ENCODE measurements at regions not wholly inside any gene's neighbourhood (a gene's known extent, or its start where the extent isn't known, plus 50 kb on each side); places are given as distances from the start of the nearest gene placed in this dataset.

DNA sequence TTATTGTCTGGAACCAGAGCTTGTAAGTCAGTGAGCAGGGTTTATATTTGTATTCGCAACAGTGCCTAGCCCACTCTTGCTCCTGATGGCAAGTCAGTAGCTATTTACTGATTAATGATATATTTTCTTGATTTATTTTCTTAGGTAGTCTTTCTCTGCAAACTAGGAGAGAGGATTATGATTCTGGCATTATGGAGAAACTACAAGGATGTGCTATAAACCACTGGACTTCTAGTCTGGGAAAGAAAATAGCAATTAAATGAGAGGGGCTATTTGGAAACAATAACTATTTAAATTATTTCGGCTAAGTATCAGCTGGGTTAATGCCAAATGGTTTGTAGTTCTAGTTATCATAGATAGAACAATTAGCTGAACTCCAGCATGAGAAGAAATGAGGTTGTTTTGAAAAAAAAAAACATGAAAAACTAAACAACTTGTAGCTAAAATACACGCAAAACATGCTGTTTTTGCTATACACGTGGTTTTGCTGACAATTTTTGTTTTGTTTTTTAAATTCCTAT, 304.9 kb upstream of the TCF21 start:
- FAIRE-seq (no peak), DNase-seq (ENCODE audit: insufficient read length, low spot score) (no peak)
- TF ChIP-seq POU2F2 (IDR thresholded peaks at IDR 0.05; ENCODE audit: low read depth, low read length) (no peak), POLR2A (IDR thresholded peaks at IDR 0.05; ENCODE audit: low read depth, low read length) (no peak), TAF1 (IDR thresholded peaks at IDR 0.05; ENCODE audit: low read depth, low read length) (no peak), POLR2AphosphoS5 (IDR thresholded peaks at IDR 0.05; ENCODE audit: low read depth, low read length) (no peak), SPI1 (IDR thresholded peaks at IDR 0.05; ENCODE audit: low read depth, low read length) (no peak), PAX5 (IDR thresholded peaks at IDR 0.05; ENCODE audit: insufficient read depth, low read length, severe bottlenecking) (no peak)

DNA sequence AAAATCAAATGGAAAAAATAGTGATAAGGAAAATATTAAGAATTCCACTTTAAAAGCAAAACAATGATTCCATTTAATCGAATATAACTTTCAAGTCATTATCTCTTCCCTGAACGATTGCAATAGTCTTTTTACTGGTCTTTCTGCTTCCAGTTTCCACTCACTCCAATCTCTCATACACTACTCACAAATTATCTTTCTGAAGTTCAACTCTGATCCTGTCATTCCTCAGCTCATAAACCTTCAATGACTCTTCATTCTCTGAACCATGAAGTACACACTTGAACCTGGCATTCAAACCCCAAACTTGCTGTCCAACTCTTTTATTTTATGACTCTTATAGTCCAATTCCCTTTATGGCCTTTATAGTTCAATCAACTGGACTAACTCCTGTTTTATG, 304.1 kb upstream of the TCF21 start:
- no peak for FAIRE-seq
- DNase-seq (ENCODE audit: insufficient read length, low spot score), result no peak
- TF ChIP-seq POLR2AphosphoS5 (IDR thresholded peaks at IDR 0.05; ENCODE audit: low read depth, low read length), result no peak
- TF ChIP-seq PAX5 (IDR thresholded peaks at IDR 0.05; ENCODE audit: insufficient read depth, low read length, severe bottlenecking), result no peak
- no peak for TF ChIP-seq POU2F2 (IDR thresholded peaks at IDR 0.05; ENCODE audit: low read depth, low read length)
- no peak for TF ChIP-seq POLR2A (IDR thresholded peaks at IDR 0.05; ENCODE audit: low read depth, low read length)
- TF ChIP-seq TAF1 (IDR thresholded peaks at IDR 0.05; ENCODE audit: low read depth, low read length), result no peak
- no peak for TF ChIP-seq SPI1 (IDR thresholded peaks at IDR 0.05; ENCODE audit: low read depth, low read length)

DNA sequence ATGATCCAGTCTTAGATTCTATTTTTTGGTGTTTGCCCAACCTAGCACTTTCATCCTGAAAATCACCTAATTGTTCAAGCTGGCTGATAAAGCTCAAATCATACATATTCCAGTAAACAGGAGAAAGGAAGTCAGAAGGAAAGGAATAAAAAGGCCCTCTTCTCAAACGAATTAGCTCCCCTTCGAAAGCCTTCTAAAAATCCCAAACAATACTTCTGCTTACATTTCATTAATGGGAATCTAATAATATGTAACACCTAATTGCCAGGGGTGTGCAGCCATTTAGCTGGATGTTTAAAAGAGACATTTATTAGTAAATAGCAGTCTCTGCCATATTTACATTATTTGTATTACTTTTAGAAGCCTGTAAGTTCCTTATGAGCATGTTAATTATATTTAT, 302.9 kb upstream of the TCF21 start:
- DNase-seq (ENCODE audit: insufficient read length, low spot score) (no peak), FAIRE-seq (no peak)
- TF ChIP-seq TAF1 (IDR thresholded peaks at IDR 0.05; ENCODE audit: low read depth, low read length) (no peak), POLR2A (IDR thresholded peaks at IDR 0.05; ENCODE audit: low read depth, low read length) (no peak), POU2F2 (IDR thresholded peaks at IDR 0.05; ENCODE audit: low read depth, low read length) (no peak), POLR2AphosphoS5 (IDR thresholded peaks at IDR 0.05; ENCODE audit: low read depth, low read length) (no peak), SPI1 (IDR thresholded peaks at IDR 0.05; ENCODE audit: low read depth, low read length) (no peak), PAX5 (IDR thresholded peaks at IDR 0.05; ENCODE audit: insufficient read depth, low read length, severe bottlenecking) (no peak)

DNA sequence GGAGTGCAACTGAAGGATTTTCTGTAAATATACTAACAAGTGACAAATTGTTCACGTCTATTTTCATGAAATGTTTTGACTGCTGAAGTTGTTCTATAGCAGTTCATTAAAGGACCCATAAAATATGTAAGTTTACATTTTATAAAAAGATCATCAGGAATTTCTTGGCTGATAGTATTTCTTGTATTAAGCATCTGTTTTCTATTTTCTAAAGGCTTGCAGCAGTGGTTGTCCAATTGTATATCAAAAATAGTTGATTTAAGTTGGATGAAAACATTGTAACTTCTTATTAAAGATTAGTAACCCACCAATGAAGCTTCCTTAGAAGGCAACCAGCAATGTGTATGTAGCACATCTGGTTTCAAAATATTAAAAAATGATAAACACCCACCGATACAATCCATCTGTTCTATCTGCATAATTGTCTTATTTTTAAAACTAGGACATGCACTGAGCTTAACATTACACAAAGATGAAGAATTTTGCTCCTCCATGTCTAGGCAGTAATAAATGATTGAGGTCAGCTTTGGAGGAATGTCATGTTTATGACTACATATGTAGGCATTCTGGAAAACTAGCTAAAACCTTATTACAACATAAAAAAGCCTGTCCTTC, 301.3 kb upstream of the TCF21 start:
- TF ChIP-seq TAF1 (IDR thresholded peaks at IDR 0.05; ENCODE audit: low read depth, low read length) (no peak), PAX5 (IDR thresholded peaks at IDR 0.05; ENCODE audit: insufficient read depth, low read length, severe bottlenecking) (no peak), POU2F2 (IDR thresholded peaks at IDR 0.05; ENCODE audit: low read depth, low read length) (no peak), POLR2A (IDR thresholded peaks at IDR 0.05; ENCODE audit: low read depth, low read length) (no peak), SPI1 (IDR thresholded peaks at IDR 0.05; ENCODE audit: low read depth, low read length) (no peak)
- DNase-seq (ENCODE audit: insufficient read length, low spot score) (no peak), FAIRE-seq (no peak)

DNA sequence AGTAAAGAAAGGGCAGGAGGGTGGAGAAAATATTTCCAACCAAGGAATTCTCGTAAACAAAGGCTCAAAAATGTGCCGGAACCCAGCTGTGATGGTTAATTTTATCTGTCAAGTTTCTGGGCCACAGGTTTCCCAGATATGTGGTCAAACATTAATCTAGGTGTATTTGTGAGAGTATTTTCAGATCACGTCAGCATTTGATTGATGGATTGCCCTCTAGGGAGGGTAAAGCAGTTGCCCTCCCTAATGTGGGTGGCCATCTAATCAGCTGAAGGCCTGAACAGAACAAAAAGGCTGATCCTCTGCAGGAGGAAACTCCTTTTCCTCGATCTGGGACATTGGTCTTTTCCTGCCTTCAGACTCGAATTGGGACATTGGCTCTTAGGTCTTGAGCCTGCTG, 298.7 kb upstream of the TCF21 start:
- DNase-seq (ENCODE audit: insufficient read length, low spot score) (no peak), FAIRE-seq (no peak)
- no peak for TF ChIP-seq POLR2A (IDR thresholded peaks at IDR 0.05; ENCODE audit: low read depth, low read length)

DNA sequence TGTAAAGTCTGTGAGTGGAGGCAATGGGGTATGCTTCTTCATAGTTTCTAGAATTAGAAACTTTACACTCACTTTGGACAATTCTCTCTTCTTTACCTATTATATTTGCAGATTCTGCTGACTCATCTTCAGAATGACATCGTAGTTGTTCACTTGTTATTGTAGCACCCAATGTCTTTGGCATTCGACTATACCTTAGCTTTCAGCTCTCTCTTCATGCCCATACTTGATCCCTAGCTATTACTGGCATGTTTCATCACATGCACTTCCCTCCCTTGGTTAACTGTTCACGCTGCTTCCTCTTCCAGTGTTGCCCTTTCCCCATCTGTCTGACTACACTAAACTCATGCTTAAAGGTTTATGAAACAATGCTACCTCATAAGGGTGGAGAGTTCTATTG, 298.1 kb upstream of the TCF21 start:
- TF ChIP-seq POLR2A (IDR thresholded peaks at IDR 0.05; ENCODE audit: low read depth, low read length) (no peak), POLR2AphosphoS5 (IDR thresholded peaks at IDR 0.05; ENCODE audit: low read depth, low read length) (no peak), SPI1 (IDR thresholded peaks at IDR 0.05; ENCODE audit: low read depth, low read length) (no peak), TAF1 (IDR thresholded peaks at IDR 0.05; ENCODE audit: low read depth, low read length) (no peak), PAX5 (IDR thresholded peaks at IDR 0.05; ENCODE audit: insufficient read depth, low read length, severe bottlenecking) (no peak), POU2F2 (IDR thresholded peaks at IDR 0.05; ENCODE audit: low read depth, low read length) (no peak)
- FAIRE-seq, result no peak
- no peak for DNase-seq (ENCODE audit: insufficient read length, low spot score)

DNA sequence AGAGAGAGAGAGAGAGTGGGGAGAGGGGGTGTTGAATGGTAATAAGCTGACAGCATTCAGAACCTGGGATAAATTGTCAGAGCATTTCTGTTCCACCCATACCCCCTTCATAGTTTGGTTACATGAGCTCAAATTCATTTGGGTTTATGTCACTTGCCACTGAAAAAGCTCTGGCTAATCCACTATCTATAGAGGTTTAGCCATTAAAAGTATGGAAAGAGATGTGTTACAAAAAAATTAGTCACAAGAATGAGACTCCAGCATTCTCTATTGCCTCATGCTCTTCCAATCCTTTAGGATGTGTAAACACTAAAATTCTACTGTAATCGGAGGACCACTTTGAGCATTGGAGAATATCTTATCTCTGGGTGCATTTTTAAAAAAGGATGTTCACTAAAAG, 297.6 kb upstream of the TCF21 start:
- TF ChIP-seq POLR2A (IDR thresholded peaks at IDR 0.05; ENCODE audit: low read depth, low read length) (no peak), TAF1 (IDR thresholded peaks at IDR 0.05; ENCODE audit: low read depth, low read length) (no peak), SPI1 (IDR thresholded peaks at IDR 0.05; ENCODE audit: low read depth, low read length) (no peak), POLR2AphosphoS5 (IDR thresholded peaks at IDR 0.05; ENCODE audit: low read depth, low read length) (no peak), PAX5 (IDR thresholded peaks at IDR 0.05; ENCODE audit: insufficient read depth, low read length, severe bottlenecking) (no peak), POU2F2 (IDR thresholded peaks at IDR 0.05; ENCODE audit: low read depth, low read length) (no peak)
- FAIRE-seq, result no peak

DNA sequence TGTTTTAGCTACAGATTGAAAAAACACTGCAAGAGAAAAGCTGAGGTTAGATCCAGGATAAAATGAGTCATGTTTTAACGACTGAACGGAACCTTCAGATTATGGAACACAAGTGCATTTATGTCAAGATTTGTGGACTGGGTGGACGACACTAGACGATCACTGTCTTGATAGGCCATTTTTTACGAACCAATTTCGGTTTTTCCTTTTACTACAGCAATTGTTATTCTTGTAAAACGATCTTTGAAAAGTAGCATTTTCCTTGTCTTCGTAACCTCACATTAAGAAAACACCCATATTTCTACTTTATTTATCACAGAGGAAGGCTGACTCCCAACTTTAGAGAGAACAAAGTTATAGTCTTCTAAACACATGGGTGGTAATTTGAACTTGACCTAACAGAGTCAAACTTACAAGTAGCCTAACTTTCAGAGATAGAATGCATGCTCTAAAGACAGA, 294.2 kb upstream of the TCF21 start:
- no peak for DNase-seq (ENCODE audit: insufficient read length, low spot score)
- FAIRE-seq, result no peak
- TF ChIP-seq POLR2AphosphoS5 (IDR thresholded peaks at IDR 0.05; ENCODE audit: low read depth, low read length), result no peak
- no peak for TF ChIP-seq SPI1 (IDR thresholded peaks at IDR 0.05; ENCODE audit: low read depth, low read length)
- TF ChIP-seq POU2F2 (IDR thresholded peaks at IDR 0.05; ENCODE audit: low read depth, low read length), result no peak
- TF ChIP-seq PAX5 (IDR thresholded peaks at IDR 0.05; ENCODE audit: insufficient read depth, low read length, severe bottlenecking), result no peak
- no peak for TF ChIP-seq POLR2A (IDR thresholded peaks at IDR 0.05; ENCODE audit: low read depth, low read length)
- no peak for TF ChIP-seq TAF1 (IDR thresholded peaks at IDR 0.05; ENCODE audit: low read depth, low read length)

More for the DNA sequence above, 297.6 kb upstream of the TCF21 start:
- DNase-seq (ENCODE audit: insufficient read length, low spot score), result no peak

DNA sequence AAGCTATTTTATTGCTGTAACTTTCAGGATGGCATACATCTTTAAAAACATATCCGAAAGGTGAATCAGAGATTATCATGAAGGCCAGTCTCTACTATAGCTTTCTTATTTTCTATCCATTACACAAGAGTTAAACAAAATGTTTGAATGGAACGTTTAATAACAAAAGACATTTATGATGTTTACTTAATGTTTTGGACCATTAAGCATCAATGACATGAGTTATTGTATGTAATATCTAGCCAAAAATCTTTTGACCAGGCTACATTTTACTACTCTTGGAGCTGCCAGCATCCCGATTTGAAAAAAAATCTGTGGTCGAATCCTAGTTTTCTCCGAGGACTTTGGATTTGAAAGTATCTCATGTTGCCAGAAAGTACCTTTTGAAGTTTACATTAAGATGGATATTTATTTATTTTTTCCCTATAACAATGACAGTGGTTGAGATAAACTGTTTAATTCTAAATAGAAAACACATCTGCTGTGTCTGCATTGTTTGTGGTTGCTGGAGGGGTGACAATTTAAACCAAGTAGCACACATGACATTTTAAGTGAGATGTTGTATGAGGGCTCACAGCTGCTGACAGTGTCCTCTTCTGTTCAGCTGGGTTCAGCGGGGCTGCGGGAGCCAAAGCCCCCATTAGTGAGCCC, 293.7 kb upstream of the TCF21 start:
- FAIRE-seq (no peak), DNase-seq (ENCODE audit: insufficient read length, low spot score) (no peak)
- TF ChIP-seq POLR2AphosphoS5 (IDR thresholded peaks at IDR 0.05; ENCODE audit: low read depth, low read length) (no peak), TAF1 (IDR thresholded peaks at IDR 0.05; ENCODE audit: low read depth, low read length) (no peak), POLR2A (IDR thresholded peaks at IDR 0.05; ENCODE audit: low read depth, low read length) (no peak), SPI1 (IDR thresholded peaks at IDR 0.05; ENCODE audit: low read depth, low read length) (no peak), PAX5 (IDR thresholded peaks at IDR 0.05; ENCODE audit: insufficient read depth, low read length, severe bottlenecking) (no peak), POU2F2 (IDR thresholded peaks at IDR 0.05; ENCODE audit: low read depth, low read length) (no peak)

Measured in GM12891 (cell line).